ENCODE measurements at regions not wholly inside any gene's neighbourhood (a gene's known extent, or its start where the extent isn't known, plus 50 kb on each side); places are given as distances from the start of the nearest gene placed in this dataset.

- Mint-ChIP-seq H3K27me3 (peaks cover 3% of the 10 kb centered on the region), H3K36me3 (no peaks in the 10 kb centered on the region), H3K4me3 (no peak overlapping the region), H3K4me1 (ENCODE audit: low read depth) (no peaks in the 10 kb centered on the region), H3K9me3 (ENCODE audit: low read depth) (no peaks in the 10 kb centered on the region), H3K27ac (no peak overlapping the region)
Measured at GRCh38 chr17:77299256-77300015, 158.7 kb downstream of the SEC14L1 start.

GRCh38 chr17:77300016-77300686 is 159.4 kb downstream of the SEC14L1 start:
- no peaks in the 10 kb centered on the region for H3K4me1 Mint-ChIP-seq (ENCODE audit: low read depth)
- H3K27me3 Mint-ChIP-seq: peaks cover 3% of the 10 kb centered on the region
- no peak overlapping the region for H3K4me3 Mint-ChIP-seq
- no peaks in the 10 kb centered on the region for H3K36me3 Mint-ChIP-seq
- no peak overlapping the region for H3K27ac Mint-ChIP-seq
- no peaks in the 10 kb centered on the region for H3K9me3 Mint-ChIP-seq (ENCODE audit: low read depth)

DNA sequence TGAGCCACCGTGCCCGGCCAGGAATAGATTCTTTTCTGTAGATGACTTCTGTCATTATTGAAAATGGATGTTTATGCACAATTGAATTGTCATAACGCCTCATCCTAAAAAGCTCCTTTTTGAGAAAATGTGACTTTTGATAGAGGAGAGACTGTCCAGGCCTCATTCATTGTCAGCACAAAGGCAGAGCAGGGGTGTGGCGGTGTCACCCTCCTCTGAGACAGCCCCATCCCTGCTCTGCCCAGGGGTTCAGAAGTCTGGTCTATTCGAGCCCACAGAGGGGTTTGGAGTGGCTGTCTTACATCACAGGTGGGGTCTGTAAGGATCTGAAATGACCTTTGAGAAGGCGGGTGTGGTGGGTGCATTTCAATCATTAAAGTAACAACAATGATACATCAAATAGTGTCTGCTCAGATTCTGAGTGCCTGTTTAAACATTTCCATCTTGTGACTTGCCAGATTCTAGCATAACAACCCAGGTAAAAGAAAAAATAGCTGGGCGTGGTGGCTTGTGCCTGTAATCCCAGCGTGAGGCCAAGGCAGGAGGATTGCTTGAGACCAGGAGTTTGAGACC is 161.0 kb downstream of the SEC14L1 start:
- Mint-ChIP-seq H3K4me1 (ENCODE audit: low read depth) (no peaks in the 10 kb centered on the region), H3K36me3 (no peaks in the 10 kb centered on the region), H3K9me3 (ENCODE audit: low read depth) (no peaks in the 10 kb centered on the region), H3K27me3 (no peaks in the 10 kb centered on the region), H3K27ac (no peak overlapping the region), H3K4me3 (no peak overlapping the region)

DNA sequence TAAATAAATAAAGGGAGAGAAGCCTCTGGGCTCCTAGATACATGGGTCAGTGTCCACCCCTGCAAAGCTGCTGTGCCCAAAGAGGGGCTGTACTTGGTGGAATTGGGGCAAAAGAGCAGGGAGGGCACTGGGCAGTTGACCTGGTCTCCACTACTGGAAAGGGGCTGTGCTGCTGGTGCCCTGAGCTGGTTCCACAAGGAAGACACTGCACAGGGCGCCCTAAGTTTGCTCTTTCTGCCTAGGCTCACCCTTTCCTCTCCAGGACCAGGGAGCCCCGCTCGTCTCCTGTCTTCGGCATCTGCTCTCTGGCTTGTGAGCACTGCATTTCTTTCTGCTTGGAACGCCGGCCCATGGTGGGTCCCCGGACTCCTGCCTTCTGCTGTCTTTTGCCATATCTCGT is 161.9 kb downstream of the SEC14L1 start:
- Mint-ChIP-seq H3K4me3 (no peak overlapping the region), H3K36me3 (no peaks in the 10 kb centered on the region), H3K4me1 (ENCODE audit: low read depth) (no peaks in the 10 kb centered on the region), H3K9me3 (ENCODE audit: low read depth) (no peaks in the 10 kb centered on the region), H3K27me3 (no peaks in the 10 kb centered on the region), H3K27ac (no peak overlapping the region)

DNA sequence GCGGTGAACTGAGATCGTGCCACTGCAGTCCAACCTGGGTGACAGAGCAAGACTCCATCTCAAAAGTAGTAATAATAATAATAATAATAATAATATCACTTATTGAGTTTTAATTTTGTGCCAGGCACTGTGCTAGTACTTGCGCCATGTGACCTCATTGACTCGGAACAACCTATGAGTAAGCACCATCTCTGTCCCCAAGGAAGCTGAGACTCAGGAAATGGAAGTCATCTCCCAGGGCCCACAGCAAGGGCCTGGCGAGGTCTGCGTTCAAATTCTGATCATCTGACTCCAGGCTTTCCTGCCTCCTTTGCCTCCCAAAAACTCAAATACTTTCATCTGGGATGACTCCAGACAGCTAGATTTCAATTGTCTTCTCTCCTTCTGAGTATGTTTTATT is 162.9 kb downstream of the SEC14L1 start:
- Mint-ChIP-seq H3K9me3 (ENCODE audit: low read depth) (no peaks in the 10 kb centered on the region), H3K27me3 (no peaks in the 10 kb centered on the region), H3K4me1 (ENCODE audit: low read depth) (no peaks in the 10 kb centered on the region), H3K27ac (no peak overlapping the region), H3K4me3 (no peak overlapping the region), H3K36me3 (no peaks in the 10 kb centered on the region)

DNA sequence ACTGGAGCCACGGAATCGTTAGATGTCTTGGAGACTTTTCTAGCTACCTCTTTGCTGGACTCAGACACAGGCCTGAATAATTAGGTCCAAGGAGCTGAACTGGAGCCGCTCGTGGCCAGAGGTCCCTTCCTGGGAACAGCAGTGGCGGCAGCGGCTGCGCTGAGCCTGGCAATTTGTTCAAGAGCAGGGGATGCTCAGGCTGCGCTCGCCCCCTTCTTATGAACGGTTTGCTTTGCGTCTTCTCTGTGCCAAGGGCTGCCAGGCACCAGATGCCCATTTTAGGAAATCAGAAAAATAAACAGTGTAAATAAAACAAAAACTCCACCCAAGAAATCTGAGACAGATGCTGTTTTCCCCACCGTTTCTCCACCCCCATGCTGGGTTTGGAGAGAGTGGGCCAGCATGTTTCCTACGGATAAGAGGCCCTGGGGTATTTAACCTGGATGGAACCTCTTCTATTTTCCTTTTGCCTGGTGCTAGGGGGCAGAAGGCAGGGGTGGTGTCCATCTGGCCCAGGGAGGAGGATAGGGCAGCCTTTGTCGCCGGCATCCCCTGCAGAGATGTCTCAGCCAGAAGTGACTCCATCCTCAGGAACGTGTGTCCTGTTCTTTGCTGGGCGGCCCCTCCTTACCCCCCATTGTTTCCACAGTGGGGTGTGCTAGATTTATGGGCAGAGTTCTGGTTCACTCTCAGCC is 163.4 kb downstream of the SEC14L1 start:
- no peak overlapping the region for H3K27ac Mint-ChIP-seq
- H3K9me3 Mint-ChIP-seq (ENCODE audit: low read depth): no peaks in the 10 kb centered on the region
- no peak overlapping the region for H3K4me3 Mint-ChIP-seq
- H3K4me1 Mint-ChIP-seq (ENCODE audit: low read depth): no peaks in the 10 kb centered on the region
- no peaks in the 10 kb centered on the region for H3K36me3 Mint-ChIP-seq
- H3K27me3 Mint-ChIP-seq: no peaks in the 10 kb centered on the region

DNA sequence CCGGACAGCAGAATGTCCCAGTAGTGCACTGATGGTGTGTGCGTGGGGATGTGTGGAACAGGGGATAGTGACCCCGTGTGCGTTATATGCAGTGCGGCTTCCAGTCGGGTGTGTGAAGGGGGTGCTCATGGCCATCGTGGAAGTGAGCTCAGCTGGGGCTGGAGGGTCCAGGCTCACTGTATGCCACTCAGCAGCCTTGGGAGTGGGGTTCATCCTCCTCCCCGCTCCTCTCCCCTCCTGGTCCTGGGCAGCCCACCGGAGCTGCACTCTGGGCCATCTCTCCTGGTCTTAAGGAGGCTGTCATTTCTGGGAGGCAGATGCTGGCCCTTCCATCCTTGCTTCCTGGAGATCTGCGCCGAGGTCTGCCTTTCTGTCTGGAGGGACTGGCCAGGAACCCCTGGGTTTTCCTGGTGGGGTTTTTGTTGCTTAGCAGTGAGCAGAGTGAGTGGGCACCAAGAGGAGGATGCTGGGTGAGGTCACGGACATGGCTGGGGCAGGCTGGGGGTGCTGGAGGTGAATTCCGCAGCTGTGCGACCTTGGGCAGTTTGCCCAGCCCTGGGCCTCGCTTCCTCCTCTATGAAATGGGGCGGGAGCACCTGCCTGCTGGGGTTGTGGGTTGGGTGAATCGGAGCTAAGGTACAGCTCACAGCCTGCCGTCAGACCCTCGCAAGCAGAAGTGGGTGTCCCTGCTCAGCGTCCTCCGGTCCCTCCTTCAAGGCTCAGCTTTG is 164.1 kb downstream of the SEC14L1 start:
- no peaks in the 10 kb centered on the region for H3K27me3 Mint-ChIP-seq
- no peak overlapping the region for H3K4me3 Mint-ChIP-seq
- no peaks in the 10 kb centered on the region for H3K36me3 Mint-ChIP-seq
- no peaks in the 10 kb centered on the region for H3K9me3 Mint-ChIP-seq (ENCODE audit: low read depth)
- no peaks in the 10 kb centered on the region for H3K4me1 Mint-ChIP-seq (ENCODE audit: low read depth)
- no peak overlapping the region for H3K27ac Mint-ChIP-seq

DNA sequence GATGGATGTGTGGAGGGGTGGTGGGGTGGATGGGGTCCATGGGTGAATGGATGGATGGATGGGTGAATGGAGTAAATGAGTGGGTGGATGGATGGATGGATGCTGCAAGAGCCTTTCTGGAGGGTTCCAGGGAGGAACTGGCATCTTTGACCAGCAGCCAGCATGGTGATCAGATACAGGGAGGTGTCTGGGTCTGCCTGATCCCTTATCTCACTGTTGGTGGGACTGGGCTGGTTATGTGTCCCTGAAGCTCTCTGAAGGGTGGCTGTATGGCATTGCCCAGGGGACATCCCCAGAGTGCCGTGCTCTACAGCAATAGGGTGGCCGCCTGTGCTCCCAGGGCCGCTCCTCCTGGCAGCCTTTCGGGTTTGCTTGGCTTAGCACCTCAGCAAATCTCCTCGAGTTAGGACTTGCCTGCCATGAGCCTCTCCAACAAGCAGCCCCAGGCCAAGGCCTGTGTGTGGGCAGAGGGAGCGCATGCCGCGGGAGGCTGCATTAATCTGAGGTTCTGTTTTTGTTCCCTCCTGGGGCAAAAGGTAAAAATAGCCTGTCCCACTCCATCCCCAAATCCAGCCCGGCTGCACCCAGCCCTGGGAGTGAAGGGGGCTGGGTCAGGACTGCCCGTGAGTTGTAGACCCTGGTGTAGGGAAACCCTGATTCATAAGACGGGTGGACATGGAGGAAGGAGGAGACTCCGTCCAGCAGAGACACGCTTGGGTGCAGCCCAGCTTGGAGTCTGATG is 165.4 kb downstream of the SEC14L1 start:
- no peak overlapping the region for H3K4me3 Mint-ChIP-seq
- H3K36me3 Mint-ChIP-seq: no peaks in the 10 kb centered on the region
- H3K27me3 Mint-ChIP-seq: no peaks in the 10 kb centered on the region
- no peaks in the 10 kb centered on the region for H3K9me3 Mint-ChIP-seq (ENCODE audit: low read depth)
- no peaks in the 10 kb centered on the region for H3K4me1 Mint-ChIP-seq (ENCODE audit: low read depth)
- H3K27ac Mint-ChIP-seq: no peak overlapping the region

GRCh38 chr17:77306790-77307478 is 166.2 kb downstream of the SEC14L1 start:
- no peaks in the 10 kb centered on the region for H3K9me3 Mint-ChIP-seq (ENCODE audit: low read depth)
- no peaks in the 10 kb centered on the region for H3K36me3 Mint-ChIP-seq
- no peak overlapping the region for H3K4me3 Mint-ChIP-seq
- H3K27ac Mint-ChIP-seq: no peak overlapping the region
- no peaks in the 10 kb centered on the region for H3K27me3 Mint-ChIP-seq
- H3K4me1 Mint-ChIP-seq (ENCODE audit: low read depth): no peaks in the 10 kb centered on the region

DNA sequence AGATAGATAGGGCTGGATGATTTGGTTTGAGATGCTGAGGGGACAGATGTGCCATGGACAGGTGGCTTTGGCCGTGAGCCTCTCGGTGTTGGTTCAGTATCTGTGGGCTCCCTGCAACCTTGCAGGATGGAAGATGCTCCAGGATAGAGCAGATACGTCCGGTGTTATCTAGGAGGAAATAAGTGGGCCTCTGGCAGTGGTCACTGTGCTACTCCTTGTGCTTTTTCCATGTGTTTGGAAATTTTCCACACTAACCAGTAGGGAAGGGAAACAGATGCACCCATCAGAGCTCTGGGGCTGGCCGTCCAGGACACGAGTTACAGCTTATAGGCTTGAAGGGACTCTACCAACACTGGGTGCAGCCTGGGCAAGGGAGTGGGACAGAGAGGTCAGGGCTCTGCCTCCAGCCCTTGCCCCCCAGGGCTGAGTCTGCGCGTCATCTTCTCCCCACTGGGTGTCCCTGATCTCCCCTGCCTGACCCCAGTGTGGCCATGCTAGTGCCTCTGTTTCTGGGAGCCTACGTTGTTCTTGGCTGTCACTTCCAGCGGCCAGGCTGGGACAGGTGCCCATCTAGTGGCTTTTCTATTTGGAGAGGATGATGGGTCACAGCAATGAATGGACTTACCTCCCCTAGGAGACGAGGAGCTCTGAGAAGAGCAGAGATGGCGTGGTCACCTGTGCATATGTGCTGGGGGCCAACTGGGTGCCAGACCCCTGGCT is 166.9 kb downstream of the SEC14L1 start:
- H3K4me1 Mint-ChIP-seq (ENCODE audit: low read depth): no peaks in the 10 kb centered on the region
- H3K9me3 Mint-ChIP-seq (ENCODE audit: low read depth): no peaks in the 10 kb centered on the region
- no peak overlapping the region for H3K4me3 Mint-ChIP-seq
- H3K27me3 Mint-ChIP-seq: no peaks in the 10 kb centered on the region
- no peak overlapping the region for H3K27ac Mint-ChIP-seq
- H3K36me3 Mint-ChIP-seq: no peaks in the 10 kb centered on the region

DNA sequence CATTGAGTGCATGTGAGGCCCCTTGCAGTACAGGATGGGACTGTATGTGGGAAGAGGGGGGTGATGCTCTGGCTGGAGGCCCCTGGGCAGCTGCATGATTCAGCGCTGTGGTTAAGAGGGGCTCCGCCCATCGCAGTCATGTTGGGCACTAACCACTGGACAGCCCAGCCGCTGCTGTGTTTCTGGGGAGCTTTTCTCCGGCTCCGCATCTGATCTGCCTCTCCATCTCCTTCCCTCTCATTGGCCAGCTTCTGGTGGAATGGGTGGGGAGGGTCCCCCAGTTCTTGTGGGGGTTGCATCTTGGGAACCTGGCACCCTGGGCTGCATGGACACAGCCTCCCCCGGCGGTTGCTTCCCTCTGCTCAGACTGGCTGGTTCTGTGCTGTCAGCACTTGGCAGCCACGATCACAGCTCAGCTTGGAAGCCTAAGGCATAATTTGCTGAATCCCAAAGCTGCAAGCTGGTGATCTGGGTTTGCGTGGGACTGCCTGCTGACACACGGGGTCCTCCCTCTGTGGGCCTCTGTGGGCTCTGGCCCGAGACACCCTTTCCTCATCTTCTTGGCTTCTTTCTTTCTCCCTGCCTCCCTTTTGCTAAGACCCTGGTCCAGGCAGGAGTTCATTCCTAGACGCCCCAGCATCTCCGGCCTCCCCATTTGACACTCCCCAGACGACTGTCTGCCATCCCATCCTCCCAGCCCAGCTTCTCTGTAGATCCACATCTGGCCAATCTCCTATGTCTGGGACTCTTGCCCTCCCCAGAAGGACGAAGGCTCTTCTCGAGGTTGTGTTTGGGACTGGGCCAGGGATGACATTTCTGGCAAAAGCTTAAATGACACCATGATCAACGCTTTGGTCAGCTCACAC is 168.3 kb downstream of the SEC14L1 start:
- H3K4me3 Mint-ChIP-seq: no peak overlapping the region
- H3K36me3 Mint-ChIP-seq: no peaks in the 10 kb centered on the region
- no peaks in the 10 kb centered on the region for H3K9me3 Mint-ChIP-seq (ENCODE audit: low read depth)
- H3K27ac Mint-ChIP-seq: no peak overlapping the region
- no peaks in the 10 kb centered on the region for H3K27me3 Mint-ChIP-seq
- H3K4me1 Mint-ChIP-seq (ENCODE audit: low read depth): no peaks in the 10 kb centered on the region

GRCh38 chr17:77310336-77310735 is 169.6 kb downstream of the SEC14L1 start:
- no peaks in the 10 kb centered on the region for H3K36me3 Mint-ChIP-seq
- H3K9me3 Mint-ChIP-seq (ENCODE audit: low read depth): no peaks in the 10 kb centered on the region
- H3K4me1 Mint-ChIP-seq (ENCODE audit: low read depth): no peaks in the 10 kb centered on the region
- no peak overlapping the region for H3K4me3 Mint-ChIP-seq
- no peak overlapping the region for H3K27ac Mint-ChIP-seq
- H3K27me3 Mint-ChIP-seq: no peaks in the 10 kb centered on the region
